ENCODE measurements at regions not wholly inside any gene's neighbourhood (a gene's known extent, or its start where the extent isn't known, plus 50 kb on each side); places are given as distances from the start of the nearest gene placed in this dataset.

DNA sequence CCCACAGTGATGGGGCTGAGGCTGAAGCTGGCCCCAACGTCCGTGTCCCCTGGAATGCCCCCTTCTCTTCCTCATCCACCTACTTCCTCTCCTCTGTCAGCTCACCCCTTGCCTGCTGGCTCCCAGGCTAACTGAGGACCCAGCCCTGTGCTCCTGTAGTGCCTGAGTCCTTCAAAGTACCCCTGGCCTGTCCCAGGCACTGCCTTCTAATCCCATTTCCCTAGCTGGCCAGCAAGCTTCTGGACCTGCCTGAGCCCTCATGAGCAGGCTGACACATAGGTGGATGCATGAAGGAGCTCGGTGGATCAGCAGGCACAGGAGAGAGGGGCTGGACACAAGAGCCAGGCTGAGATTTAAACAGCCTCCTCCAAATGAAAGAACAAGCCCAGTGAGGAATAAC lies 650.8 kb downstream of the NPHP4 start:
- no peak for DNase-seq (ENCODE audit: low read depth)
- TF ChIP-seq, protein P1, sequence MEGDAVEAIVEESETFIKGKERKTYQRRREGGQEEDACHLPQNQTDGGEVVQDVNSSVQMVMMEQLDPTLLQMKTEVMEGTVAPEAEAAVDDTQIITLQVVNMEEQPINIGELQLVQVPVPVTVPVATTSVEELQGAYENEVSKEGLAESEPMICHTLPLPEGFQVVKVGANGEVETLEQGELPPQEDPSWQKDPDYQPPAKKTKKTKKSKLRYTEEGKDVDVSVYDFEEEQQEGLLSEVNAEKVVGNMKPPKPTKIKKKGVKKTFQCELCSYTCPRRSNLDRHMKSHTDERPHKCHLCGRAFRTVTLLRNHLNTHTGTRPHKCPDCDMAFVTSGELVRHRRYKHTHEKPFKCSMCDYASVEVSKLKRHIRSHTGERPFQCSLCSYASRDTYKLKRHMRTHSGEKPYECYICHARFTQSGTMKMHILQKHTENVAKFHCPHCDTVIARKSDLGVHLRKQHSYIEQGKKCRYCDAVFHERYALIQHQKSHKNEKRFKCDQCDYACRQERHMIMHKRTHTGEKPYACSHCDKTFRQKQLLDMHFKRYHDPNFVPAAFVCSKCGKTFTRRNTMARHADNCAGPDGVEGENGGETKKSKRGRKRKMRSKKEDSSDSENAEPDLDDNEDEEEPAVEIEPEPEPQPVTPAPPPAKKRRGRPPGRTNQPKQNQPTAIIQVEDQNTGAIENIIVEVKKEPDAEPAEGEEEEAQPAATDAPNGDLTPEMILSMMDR (IDR thresholded peaks at IDR 0.05; ENCODE audit: low read depth, low read length, missing control alignments), result no peak
- no peak overlapping the region for H3K4me3 ChIP-seq (ENCODE audit: low read depth, low read length)

GRCh38 chr1:5340560-5341130 lies 651.6 kb downstream of the NPHP4 start:
- no peak overlapping the region for H3K4me3 ChIP-seq (ENCODE audit: low read depth, low read length)
- no peak for DNase-seq (ENCODE audit: low read depth)
- TF ChIP-seq, protein P1 (IDR thresholded peaks at IDR 0.05; ENCODE audit: low read depth, low read length, missing control alignments), result no peak

DNA sequence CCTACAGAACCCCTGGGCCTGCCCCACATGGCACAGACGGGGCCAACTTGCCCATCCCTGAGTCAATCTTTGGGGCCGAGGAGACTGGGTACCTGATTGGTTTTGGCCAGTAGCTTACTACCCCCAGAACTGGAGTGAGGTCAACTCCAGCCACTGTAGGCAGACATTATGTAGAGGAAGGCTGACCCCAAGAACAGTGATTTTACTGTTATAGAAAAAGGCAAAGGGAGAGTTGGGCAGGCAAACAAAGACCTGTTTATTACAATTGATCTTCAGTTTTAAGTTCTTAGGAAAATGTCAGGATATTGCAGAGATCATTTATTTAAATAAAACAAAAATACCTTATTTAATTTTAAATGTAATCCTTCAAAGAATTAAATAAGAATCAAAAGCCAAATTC lies 653.8 kb downstream of the NPHP4 start:
- DNase-seq (ENCODE audit: low read depth), result no peak
- TF ChIP-seq, protein P1 (IDR thresholded peaks at IDR 0.05; ENCODE audit: low read depth, low read length, missing control alignments), result no peak
- no peak overlapping the region for H3K4me3 ChIP-seq (ENCODE audit: low read depth, low read length)

DNA sequence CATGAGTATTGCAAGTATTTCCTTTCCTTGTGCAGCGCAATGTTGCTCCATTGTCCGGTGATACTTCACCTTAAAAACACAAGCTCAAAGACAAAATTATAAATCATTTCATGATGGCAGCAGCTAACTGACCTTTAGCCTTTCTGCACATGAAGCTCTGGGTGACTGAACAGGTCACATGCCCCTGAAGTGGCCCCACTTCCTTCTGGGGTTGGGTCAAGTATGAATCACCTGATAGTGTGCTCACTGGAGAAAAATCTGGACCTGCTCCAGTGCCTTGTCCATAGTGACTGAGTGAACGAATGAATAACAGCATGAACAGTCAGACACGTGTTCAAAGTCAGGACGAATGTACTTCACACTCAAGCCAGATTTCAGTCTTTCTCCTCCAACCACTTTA lies 658.9 kb downstream of the NPHP4 start:
- no peak overlapping the region for H3K4me3 ChIP-seq (ENCODE audit: low read depth, low read length)
- TF ChIP-seq, protein P1 (IDR thresholded peaks at IDR 0.05; ENCODE audit: low read depth, low read length, missing control alignments), result no peak
- DNase-seq (ENCODE audit: low read depth), result no peak

- no peak overlapping the region for H3K4me3 ChIP-seq (ENCODE audit: low read depth, low read length)
- TF ChIP-seq, protein P1 (IDR thresholded peaks at IDR 0.05; ENCODE audit: low read depth, low read length, missing control alignments), result no peak
- no peak for DNase-seq (ENCODE audit: low read depth)
Observed at GRCh38 chr1:5331101-5331500, 661.1 kb downstream of the NPHP4 start.

GRCh38 chr1:5329068-5329739 lies 663.0 kb downstream of the NPHP4 start:
- TF ChIP-seq, protein P1 (IDR thresholded peaks at IDR 0.05; ENCODE audit: low read depth, low read length, missing control alignments), result no peak

DNA sequence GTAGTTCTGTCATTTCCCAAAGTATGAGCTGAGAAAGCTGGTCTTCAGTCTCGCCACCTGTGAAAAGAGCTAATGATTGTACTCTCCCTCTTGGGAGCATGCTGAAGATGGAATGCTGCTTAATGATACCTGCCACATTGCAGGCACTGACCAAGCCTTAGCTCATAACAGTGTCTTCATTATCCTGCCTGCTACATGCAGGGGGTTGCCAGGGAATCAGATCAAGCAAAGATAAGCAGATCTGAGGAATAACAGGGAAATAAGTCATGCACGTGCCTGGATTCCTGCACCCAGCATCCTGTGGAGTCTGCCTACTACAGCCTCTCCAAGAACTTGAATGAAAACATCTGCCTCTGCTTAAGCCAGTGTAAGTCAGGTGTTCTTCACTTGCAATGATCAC lies 667.3 kb downstream of the NPHP4 start:
- DNase-seq (ENCODE audit: low read depth), result no peak
- TF ChIP-seq, protein P1 (IDR thresholded peaks at IDR 0.05; ENCODE audit: low read depth, low read length, missing control alignments), result no peak
- no peak overlapping the region for H3K4me3 ChIP-seq (ENCODE audit: low read depth, low read length)

More at GRCh38 chr1:5329068-5329739, 663.0 kb downstream of the NPHP4 start:
- no peak overlapping the region for H3K4me3 ChIP-seq (ENCODE audit: low read depth, low read length)
- DNase-seq (ENCODE audit: low read depth), result no peak

Data from GM12864 (cell line).